ENCODE measurements at regions not wholly inside any gene's neighbourhood (a gene's known extent, or its start where the extent isn't known, plus 50 kb on each side); places are given as distances from the start of the nearest gene placed in this dataset.
"Not testable (repeated sequence)": the region's sequence is repeated elsewhere in the genome, so short reads cannot be mapped to it uniquely, and the experiment has no call there.

DNA sequence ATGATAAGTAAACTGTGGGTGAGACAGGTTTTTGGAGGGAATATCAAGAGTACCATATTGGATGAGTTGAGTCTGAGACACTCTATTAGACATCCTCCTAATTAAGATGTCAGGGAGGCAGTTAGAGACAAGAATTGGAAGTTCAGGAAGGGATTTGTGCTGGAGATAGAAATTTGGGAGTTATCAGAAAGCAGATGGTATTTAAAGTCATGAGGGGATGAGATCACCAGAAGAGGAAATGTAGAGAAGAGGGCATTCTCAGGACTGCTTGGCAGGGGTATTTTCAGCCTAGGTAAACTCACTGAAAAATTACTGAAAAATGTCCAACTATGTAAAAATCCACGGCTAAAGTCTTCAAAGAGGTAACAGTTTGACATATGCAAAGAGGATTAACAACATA, 161.6 kb upstream of the PGRMC2 start:
- intact Hi-C loops (cut with DNase I), result loop anchor here in 1 of 10 donors (10.0 kb wide), 1 partner anchor 254 kb away; no protein-coding TSS in a partner anchor
- H3K9me3 ChIP-seq, result peaks cover 0 to 16% (median 6%) of the 10 kb centered on the region in 11 donors
- ATAC-seq, result no peak
- H3K27ac ChIP-seq, result no peak overlapping the region
- no peak overlapping the region for H3K4me3 ChIP-seq
- H3K36me3 ChIP-seq, result no peaks in the 10 kb centered on the region
- H3K27me3 ChIP-seq, result no peaks in the 10 kb centered on the region
- 82 to 91% methylated on average over 1 of the region's 1 CpG for WGBS, 2 donors
- peaks cover 0 to 9% (median 4%) of the 10 kb centered on the region in 9 donors for H3K4me1 ChIP-seq
- TF ChIP-seq, protein P1, sequence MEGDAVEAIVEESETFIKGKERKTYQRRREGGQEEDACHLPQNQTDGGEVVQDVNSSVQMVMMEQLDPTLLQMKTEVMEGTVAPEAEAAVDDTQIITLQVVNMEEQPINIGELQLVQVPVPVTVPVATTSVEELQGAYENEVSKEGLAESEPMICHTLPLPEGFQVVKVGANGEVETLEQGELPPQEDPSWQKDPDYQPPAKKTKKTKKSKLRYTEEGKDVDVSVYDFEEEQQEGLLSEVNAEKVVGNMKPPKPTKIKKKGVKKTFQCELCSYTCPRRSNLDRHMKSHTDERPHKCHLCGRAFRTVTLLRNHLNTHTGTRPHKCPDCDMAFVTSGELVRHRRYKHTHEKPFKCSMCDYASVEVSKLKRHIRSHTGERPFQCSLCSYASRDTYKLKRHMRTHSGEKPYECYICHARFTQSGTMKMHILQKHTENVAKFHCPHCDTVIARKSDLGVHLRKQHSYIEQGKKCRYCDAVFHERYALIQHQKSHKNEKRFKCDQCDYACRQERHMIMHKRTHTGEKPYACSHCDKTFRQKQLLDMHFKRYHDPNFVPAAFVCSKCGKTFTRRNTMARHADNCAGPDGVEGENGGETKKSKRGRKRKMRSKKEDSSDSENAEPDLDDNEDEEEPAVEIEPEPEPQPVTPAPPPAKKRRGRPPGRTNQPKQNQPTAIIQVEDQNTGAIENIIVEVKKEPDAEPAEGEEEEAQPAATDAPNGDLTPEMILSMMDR (IDR thresholded peaks at IDR 0.05), result no peak
- no peak for DNase-seq

DNA sequence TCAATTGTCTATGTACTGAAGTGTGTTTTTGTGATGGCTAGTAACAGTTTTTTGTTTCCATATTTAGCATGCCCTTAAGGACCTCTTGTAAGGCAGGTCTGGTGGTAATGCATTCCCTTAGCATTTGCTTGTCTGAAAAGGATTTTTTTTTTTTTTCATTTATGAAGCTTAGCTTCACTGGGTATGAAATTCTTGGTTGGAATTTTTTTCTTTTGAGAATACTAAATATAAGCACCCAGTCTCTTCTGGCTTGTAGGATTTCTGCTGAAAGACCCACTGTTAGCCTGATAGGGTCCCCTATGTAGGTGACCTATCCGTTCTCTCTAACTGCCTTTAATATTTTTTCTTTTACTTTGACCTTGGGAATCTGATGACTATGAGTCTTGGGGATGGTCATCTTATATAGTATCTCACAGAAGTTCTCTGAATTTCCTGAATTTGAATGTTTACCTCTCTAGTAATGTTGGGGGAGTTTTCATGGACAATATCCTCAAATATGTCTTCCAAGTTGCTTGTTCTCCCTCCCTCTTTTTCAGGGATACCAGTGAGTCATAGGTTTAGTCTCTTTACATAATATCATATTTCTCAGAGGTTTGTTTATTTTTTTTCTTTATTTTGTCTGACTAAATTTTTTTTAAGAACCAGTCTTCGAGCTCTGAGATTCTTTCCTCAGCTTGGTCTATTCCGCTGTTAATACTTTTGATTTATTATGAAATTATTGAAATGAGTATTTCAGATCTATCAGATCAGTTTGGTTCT, 157.1 kb upstream of the PGRMC2 start:
- WGBS, 2 donors, result 94 to 95% methylated on average over 3 of the region's 3 CpGs

DNA sequence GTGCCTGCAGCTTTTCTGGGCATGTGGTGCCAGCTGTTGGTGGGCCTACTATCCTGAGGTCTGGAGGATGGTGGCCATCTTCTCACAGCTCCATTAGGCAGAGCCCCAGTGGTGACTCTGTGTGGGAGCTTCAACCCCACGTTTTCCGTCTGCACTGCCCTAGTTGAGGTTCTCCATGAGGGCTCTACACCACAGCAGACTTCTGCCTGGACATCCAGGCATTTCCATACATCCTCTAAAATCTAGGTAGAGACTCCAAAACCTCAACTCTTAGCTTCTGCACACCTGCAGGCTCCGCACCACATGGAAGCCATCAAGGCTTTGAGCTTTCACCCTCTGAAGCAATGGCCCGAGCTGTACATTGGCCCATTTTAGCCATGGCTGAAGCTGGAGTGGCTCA, 153.3 kb upstream of the PGRMC2 start:
- H3K27me3 ChIP-seq, result no peaks in the 10 kb centered on the region
- H3K36me3 ChIP-seq, result no peaks in the 10 kb centered on the region
- H3K27ac ChIP-seq, result no peak overlapping the region
- no peak overlapping the region for H3K4me3 ChIP-seq
- TF ChIP-seq, protein P1 (IDR thresholded peaks at IDR 0.05), result no peak
- peaks cover 0 to 54% (median 9%) of the 10 kb centered on the region in 11 donors for H3K9me3 ChIP-seq
- DNase-seq, result no peak
- no peak for ATAC-seq
- no peaks in the 10 kb centered on the region for H3K4me1 ChIP-seq
- 82 to 87% methylated on average over 4 of the region's 4 CpGs for WGBS, 2 donors
- intact Hi-C loops (cut with DNase I), result loop anchor here in 1 of 10 donors (10.0 kb wide), 1 partner anchor 246 kb away; no protein-coding TSS in a partner anchor

More for the DNA sequence above, 157.1 kb upstream of the PGRMC2 start:
- DNase-seq, result no peak
- Histone ChIP-seq H3K4me3 (no peak overlapping the region), H3K27me3 (no peaks in the 10 kb centered on the region), H3K27ac (no peak overlapping the region), H3K4me1 (no peaks in the 10 kb centered on the region), H3K9me3 (peaks cover 0 to 44% (median 9%) of the 10 kb centered on the region in 11 donors), H3K36me3 (no peaks in the 10 kb centered on the region)
- TF ChIP-seq, protein P1 (IDR thresholded peaks at IDR 0.05), result no peak
- intact Hi-C loops (cut with DNase I), result loop anchor here in 1 of 10 donors (10.0 kb wide), 1 partner anchor 250 kb away; no protein-coding TSS in a partner anchor
- no peak for ATAC-seq

DNA sequence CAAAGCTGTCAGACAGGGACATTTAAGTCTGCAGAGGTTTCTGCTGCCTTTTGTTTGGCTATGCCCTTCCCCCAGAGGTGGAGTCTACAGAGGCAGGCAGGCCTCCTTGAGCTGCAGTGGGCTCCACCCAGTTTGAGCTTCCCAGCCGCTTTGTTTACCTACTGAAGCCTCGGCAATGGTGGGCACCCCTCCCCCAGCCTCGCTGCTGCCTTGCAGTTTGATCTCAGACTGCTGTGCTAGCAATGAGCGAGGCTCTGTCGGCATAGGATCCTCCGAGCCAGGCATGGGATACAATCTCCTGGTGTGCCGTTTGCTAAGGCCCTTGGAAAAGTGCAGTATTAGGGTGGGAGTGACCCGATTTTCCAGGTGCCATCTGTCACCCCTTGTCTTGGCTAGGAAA, 149.4 kb upstream of the PGRMC2 start:
- peaks cover 0 to 26% (median 0%) of the 10 kb centered on the region in 11 donors for H3K9me3 ChIP-seq
- H3K4me3 ChIP-seq; intact Hi-C loops (cut with DNase I); ATAC-seq; H3K27ac ChIP-seq; H3K27me3 ChIP-seq; H3K36me3 ChIP-seq; H3K4me1 ChIP-seq; DNase-seq: not testable (repeated sequence)
- WGBS, 2 donors, result 91 to 95% methylated on average over 8 of the region's 8 CpGs

DNA sequence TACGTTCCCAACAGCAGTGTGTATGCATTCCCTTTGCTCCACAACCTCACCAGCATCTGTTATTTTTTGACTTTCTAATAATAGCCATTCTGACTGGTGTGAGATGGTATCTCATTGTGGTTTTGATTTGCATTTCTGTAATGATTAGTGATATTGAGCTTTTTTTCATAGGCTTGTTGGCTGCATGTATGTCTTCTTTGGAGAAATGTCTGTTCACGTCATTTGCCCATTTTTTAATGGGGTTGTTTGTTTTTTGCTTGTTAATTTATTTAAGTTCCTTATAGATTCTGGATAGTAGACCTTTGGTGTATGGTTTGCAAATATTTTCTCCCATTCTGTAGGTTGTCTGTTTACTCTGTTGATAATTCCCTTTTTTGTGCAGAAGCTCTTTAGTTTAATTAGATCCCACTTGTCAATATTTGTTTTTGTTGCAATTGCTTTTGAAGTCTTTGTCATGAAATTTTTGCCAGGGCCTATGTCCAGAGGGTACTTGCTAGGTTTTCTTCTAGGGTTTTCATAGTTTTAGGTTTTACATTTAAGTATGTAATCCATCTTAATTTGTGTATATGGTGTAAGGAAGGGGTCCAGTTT, 141.5 kb upstream of the PGRMC2 start:
- Histone ChIP-seq H3K4me3 (peak overlapping the region in 1 of 10 donors; percentile 45), H3K4me1 (peaks cover 0 to 21% (median 5%) of the 10 kb centered on the region in 9 donors), H3K9me3 (peaks cover 0 to 21% (median 0%) of the 10 kb centered on the region in 11 donors)
- intact Hi-C loops (cut with DNase I), result loop anchor here in 1 of 10 donors (5.0 kb wide), 1 partner anchor 42 kb away; no protein-coding TSS in a partner anchor
- H3K27me3 ChIP-seq, H3K36me3 ChIP-seq, DNase-seq, ATAC-seq, H3K27ac ChIP-seq: not testable (repeated sequence)
- WGBS, 2 donors, result 93 to 98% methylated on average over 2 of the region's 2 CpGs

Data from heart right ventricle (tissue), 16 donors.